ENCODE measurements at regions not wholly inside any gene's neighbourhood (a gene's known extent, or its start where the extent isn't known, plus 50 kb on each side); places are given as distances from the start of the nearest gene placed in this dataset.

- peak; percentile 55 to 61 (median 61) for DNase-seq
Observed at GRCh38 chr1:208652296-208653160, 408.3 kb upstream of the PLXNA2 start.

GRCh38 chr1:208653426-208653825 lies 409.2 kb upstream of the PLXNA2 start:
- no peak for DNase-seq

- DNase-seq, result peak; percentile 20 to 21 (median 21)
Observed at GRCh38 chr1:208654241-208654640, 410.1 kb upstream of the PLXNA2 start.

GRCh38 chr1:208665936-208666335 lies 421.8 kb upstream of the PLXNA2 start:
- DNase-seq, result peak; percentile 3 to 48 (median 23)

- DNase-seq, result no peak
Observed at GRCh38 chr1:208668991-208669390, 424.8 kb upstream of the PLXNA2 start.

GRCh38 chr1:208670778-208671177 lies 426.6 kb upstream of the PLXNA2 start:
- DNase-seq, result no peak

GRCh38 chr1:208681878-208682663 lies 437.9 kb upstream of the PLXNA2 start:
- DNase-seq, result no peak

- DNase-seq, result no peak
Observed at GRCh38 chr1:208682664-208683013, 438.5 kb upstream of the PLXNA2 start.

GRCh38 chr1:208683141-208683540 lies 439.0 kb upstream of the PLXNA2 start:
- no peak for DNase-seq

- DNase-seq, result no peak
Observed at GRCh38 chr1:208684192-208684591, 440.0 kb upstream of the PLXNA2 start.

GRCh38 chr1:208686592-208686991 lies 442.4 kb upstream of the PLXNA2 start:
- no peak for DNase-seq

GRCh38 chr1:208688656-208689315 lies 444.6 kb upstream of the PLXNA2 start:
- DNase-seq, result no peak

GRCh38 chr1:208691012-208691411 lies 446.8 kb upstream of the PLXNA2 start:
- DNase-seq, result no peak

- no peak for DNase-seq
Observed at GRCh38 chr1:208709981-208710380, 465.8 kb upstream of the PLXNA2 start.

GRCh38 chr1:208714323-208714722 lies 470.1 kb upstream of the PLXNA2 start:
- peak; percentile 5 to 41 (median 6) for DNase-seq

- no peak for DNase-seq
Observed at GRCh38 chr1:208717525-208717924, 473.3 kb upstream of the PLXNA2 start.

- DNase-seq, result no peak
Observed at GRCh38 chr1:208722592-208722991, 478.4 kb upstream of the PLXNA2 start.

GRCh38 chr1:208724079-208724478 lies 479.9 kb upstream of the PLXNA2 start:
- peak in 2 of 3 donors; percentile 36 to 42 for DNase-seq

GRCh38 chr1:208728815-208729214 lies 484.6 kb upstream of the PLXNA2 start:
- DNase-seq, result no peak

- peak; percentile 7 to 45 (median 9) for DNase-seq
Observed at GRCh38 chr1:208731981-208732821, 488.0 kb upstream of the PLXNA2 start.

- no peak for DNase-seq
Observed at GRCh38 chr1:208737161-208737560, 493.0 kb upstream of the PLXNA2 start.

- DNase-seq, result peak in 1 of 3 donors; percentile 15
Observed at GRCh38 chr1:208737922-208738321, 493.7 kb upstream of the PLXNA2 start.
